ENCODE measurements at regions not wholly inside any gene's neighbourhood (a gene's known extent, or its start where the extent isn't known, plus 50 kb on each side); places are given as distances from the start of the nearest gene placed in this dataset.

DNA sequence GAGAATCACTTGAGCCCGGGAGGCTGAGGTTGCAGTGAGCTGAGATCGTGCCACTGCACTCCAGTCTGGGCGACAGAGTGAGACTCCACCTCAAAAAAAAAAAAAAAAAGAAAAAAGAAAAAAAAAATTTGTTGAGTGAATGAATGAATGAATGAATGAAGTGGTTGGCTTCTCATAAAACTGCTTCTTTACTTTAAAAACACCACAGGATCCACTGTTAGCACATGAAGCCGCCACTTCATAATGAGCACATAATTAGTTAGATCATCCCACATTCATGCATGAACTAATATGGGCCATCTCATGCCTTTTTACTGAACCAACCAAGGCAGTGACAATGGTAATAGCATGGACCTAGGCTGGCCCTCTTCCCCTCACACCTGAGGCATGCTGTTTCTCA, 135.0 kb upstream of the XYLT1 start:
- no peak for DNase-seq (ENCODE audit: low read depth in 1 of 2, low spot score in 1 of 2)
- in situ Hi-C loops (cut with HindIII; ENCODE audit: low pct_unique_long_range_greater_than_20kb, low sequenced_read_pairs): no loop called here
- no peak for TF ChIP-seq JUND (IDR thresholded peaks at IDR 0.05; ENCODE audit: low read depth)

DNA sequence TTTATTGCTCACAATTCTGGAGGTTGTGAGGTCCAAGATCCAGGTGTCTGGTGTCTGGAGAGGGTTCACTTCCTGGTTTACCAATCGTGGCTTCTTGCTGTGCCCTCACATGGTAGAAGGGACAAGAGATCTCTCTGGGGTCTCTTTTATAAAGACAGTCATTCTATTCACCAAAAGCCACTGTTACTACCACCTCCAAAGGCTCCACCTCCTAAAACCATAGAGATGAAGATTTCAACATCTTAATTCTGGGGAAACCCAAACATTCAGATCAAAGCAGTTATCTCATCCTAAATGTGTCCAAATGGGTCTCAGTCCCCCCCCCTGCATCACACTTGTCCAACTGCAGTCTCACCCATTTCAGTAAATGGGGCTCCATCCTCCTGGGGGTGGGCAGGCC, 132.9 kb upstream of the XYLT1 start:
- no peak for TF ChIP-seq JUND (IDR thresholded peaks at IDR 0.05; ENCODE audit: low read depth)
- in situ Hi-C loops (cut with HindIII; ENCODE audit: low pct_unique_long_range_greater_than_20kb, low sequenced_read_pairs): no loop called here
- DNase-seq (ENCODE audit: low read depth in 1 of 2, low spot score in 1 of 2): no peak

DNA sequence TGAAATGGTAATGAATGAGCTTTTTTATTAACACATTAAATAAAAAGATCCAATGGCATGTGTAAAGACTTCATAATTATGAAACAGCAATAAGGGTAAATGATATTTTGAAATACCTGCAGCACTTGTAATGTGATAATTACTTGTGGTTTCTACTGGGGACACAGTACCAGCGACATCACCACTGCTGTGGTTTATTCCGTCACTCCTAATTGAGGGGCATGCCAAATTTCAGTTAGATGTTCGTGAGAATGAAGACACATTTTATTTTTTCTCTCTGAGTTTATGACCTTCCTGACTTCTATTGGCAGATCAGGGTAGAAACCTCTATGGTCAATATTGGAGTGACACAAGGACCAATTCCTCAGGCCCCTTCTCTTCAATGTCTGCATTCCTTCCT, 131.9 kb upstream of the XYLT1 start:
- DNase-seq (ENCODE audit: low read depth in 1 of 2, low spot score in 1 of 2): no peak
- no peak for TF ChIP-seq JUND (IDR thresholded peaks at IDR 0.05; ENCODE audit: low read depth)
- in situ Hi-C loops (cut with HindIII; ENCODE audit: low pct_unique_long_range_greater_than_20kb, low sequenced_read_pairs): no loop called here

DNA sequence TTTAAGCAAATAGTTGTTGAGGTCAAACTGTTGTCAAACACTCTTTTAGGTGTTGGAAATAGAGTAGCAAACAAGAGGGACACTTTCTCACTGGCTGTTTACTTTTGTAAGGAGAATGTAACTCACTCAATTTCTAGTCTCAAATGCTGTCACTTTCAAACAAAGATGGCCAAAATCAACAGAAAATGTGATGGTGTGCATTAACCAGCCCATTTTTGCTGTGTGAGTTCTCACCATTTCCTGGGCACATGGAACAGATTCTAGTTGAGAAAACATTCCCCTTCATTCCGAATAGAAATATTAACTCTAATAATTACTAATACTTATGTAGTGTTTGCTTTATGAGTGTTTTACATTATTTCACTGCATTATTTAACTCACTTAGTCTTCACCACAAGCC, 128.2 kb upstream of the XYLT1 start:
- in situ Hi-C loops (cut with HindIII; ENCODE audit: low pct_unique_long_range_greater_than_20kb, low sequenced_read_pairs): no loop called here
- DNase-seq (ENCODE audit: low read depth in 1 of 2, low spot score in 1 of 2): no peak
- TF ChIP-seq JUND (IDR thresholded peaks at IDR 0.05; ENCODE audit: low read depth): no peak

DNA sequence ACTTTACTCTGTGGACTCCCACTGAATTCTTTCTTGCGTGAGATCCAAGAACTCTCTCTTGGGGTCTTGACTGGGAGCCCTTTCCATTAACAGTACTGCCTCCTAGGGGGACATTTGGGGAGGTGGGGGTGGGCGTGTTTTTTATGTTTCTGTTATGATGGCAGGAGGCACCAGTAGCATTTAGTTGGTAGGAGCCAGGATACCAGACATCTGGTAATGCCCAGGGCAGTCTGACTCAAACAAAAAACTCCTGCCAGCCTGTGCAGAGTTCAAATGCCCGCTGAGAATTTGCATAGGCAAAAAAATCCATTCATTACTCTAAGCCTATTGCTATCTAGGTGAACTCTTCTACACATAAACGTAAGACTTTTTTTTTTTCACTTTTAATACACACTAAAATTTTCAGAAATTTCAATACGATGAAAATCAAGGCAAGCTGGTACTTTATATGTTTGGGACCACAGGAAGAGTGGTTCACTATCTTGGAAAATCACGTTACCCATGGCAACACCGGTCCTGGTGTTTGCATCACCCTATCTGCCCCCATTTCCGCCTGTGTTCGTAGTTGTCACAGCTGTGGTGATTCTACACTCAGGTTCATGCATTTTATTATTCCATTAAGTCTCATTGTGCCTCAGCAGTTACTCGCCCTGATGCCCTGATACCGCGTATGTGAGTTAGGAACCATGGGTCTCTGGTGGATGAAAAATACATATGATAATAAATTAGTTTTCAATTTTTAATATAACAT, 121.1 kb upstream of the XYLT1 start:
- no peak for DNase-seq (ENCODE audit: low read depth in 1 of 2, low spot score in 1 of 2)
- TF ChIP-seq JUND (IDR thresholded peaks at IDR 0.05; ENCODE audit: low read depth): no peak
- in situ Hi-C loops (cut with HindIII; ENCODE audit: low pct_unique_long_range_greater_than_20kb, low sequenced_read_pairs): no loop called here

DNA sequence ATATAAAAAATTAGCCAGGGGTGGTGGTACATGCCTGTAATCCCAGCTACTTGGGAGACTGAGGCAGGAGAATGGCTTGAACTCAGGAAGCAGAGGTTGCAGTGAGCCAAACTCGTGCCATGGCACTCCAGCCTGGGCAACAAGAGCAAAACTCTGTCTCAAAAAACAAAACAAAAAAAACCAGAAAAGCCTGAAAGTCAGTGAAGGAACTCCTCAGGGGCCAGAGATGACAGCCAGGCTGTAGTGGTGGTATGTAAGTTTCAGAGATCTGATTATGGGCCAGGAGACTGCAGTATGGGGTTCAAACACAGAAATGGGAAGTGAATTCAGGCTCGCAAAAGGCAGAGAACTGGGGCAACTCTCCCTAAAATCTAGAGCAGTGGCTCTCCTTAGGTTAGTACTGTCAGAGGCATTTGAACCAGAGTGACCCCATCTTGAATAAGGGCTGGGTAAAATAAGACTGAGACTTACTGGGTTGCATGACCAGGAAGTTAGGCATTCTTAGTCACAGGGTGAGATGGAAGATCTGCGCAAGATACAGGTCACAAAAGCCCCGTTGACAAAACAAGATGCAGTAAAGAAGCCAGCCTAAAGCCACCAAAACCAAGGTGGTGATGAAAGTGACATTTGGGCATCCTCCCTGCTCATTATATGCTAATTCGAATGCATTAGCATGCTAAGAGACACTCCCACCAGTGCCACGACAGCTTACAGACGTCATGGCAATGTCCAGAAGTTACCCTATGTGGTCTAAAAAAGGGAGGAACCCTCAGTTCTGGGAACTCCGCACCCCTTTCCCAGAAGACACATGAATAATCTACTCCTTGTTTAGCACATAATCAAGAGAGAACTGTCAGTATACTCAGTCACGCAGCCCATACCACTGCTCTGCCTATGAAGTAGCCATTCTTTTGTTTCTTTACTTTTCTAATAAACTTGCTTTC, 120.2 kb upstream of the XYLT1 start:
- no peak for DNase-seq (ENCODE audit: low read depth in 1 of 2, low spot score in 1 of 2)
- no peak for TF ChIP-seq JUND (IDR thresholded peaks at IDR 0.05; ENCODE audit: low read depth)
- in situ Hi-C loops (cut with HindIII; ENCODE audit: low pct_unique_long_range_greater_than_20kb, low sequenced_read_pairs): no loop called here

DNA sequence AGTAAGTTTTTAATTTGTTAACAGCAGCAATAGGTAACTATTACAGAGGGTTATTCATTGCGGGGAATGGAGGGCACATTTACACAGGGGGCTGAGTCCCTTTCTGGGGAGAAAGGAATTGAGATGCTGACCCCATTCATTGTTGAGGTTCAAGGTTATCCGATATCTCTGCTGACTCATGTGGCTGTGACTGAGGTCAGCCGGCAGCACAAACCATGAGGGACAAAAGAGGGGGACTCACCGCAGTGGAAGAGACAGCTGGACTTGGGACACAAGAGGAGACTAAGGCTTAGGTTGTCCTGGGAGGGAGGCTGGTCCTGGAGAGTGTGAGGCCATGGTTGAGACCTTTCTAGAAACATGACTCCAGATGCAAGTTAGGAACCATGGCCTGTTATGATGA, 119.1 kb upstream of the XYLT1 start:
- in situ Hi-C loops (cut with HindIII; ENCODE audit: low pct_unique_long_range_greater_than_20kb, low sequenced_read_pairs): no loop called here
- no peak for TF ChIP-seq JUND (IDR thresholded peaks at IDR 0.05; ENCODE audit: low read depth)

DNA sequence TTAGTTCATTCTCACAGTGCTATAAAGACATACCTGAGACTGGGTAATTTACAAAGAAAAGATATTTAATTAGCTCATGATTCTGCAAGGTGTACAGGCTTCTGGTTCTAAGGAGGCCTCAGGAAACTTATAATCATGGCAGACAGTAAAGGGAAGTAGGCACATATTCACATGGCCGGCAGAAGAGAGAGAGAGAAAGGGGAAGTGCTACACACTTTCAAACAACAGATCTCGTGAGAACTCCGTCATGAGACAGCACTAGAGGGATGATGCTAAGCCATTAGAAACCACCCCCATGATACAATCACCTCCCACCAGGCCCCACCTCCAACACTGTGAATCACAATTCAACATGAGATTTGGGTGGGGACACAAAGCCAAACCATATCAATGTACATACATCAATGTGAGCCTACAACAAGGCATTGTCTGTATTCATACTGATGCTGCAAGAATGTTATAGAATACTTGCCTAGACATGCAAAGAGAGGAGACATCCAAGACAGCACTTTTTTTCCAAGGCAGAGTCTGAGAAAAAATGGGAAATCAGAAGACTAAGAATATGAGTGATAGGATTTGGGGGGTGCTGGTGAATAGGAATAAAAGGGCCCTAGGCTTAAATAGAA, 114.8 kb upstream of the XYLT1 start:
- in situ Hi-C loops (cut with HindIII; ENCODE audit: low pct_unique_long_range_greater_than_20kb, low sequenced_read_pairs): no loop called here
- no peak for TF ChIP-seq JUND (IDR thresholded peaks at IDR 0.05; ENCODE audit: low read depth)
- DNase-seq (ENCODE audit: low read depth in 1 of 2, low spot score in 1 of 2): no peak

More for the DNA sequence above, 119.1 kb upstream of the XYLT1 start:
- DNase-seq (ENCODE audit: low read depth in 1 of 2, low spot score in 1 of 2): no peak

DNA sequence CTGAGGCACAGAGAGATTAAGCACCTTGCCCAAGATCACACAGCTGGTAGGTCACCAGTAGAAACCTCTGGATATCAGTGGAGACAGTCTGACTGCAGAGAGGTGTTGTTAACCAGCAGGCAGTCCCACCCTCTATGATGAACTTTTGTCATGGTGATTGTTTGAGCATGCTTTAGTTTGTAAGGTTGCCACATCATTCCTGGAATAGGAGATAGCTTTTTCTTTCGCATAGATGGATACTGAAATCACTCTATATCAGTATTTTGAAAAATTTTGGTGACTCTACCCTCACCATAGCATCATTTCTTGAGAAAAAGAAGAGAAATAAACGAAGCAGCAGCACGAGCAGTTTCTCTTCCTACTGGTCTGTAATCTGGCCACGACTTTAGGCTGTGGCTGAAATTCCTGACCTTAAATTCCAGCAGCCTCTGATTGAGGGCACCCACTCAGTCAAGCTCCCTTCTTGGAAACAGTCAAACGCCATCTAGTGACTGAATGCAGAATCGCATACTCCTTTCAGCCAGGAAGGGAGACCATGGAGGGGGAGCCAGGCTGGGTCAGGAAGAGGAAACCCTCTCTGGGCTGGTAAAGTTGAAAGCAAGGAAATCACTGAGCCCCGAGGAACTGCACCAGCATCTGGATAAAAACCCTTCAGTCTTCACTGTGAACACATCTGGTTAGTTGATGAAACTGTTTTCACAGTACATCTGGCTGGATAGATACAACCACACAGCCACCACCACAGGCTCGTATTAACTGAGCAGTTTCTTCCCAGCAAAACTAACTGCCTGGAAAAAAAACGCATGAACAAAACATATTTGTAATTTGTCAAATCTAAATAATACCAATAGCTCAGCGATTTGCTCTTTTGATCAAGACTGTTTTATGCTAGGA, 108.5 kb upstream of the XYLT1 start:
- in situ Hi-C loops (cut with HindIII; ENCODE audit: low pct_unique_long_range_greater_than_20kb, low sequenced_read_pairs): no loop called here
- DNase-seq (ENCODE audit: low read depth in 1 of 2, low spot score in 1 of 2): peak; percentile 51 to 84
- no peak for TF ChIP-seq JUND (IDR thresholded peaks at IDR 0.05; ENCODE audit: low read depth)

DNA sequence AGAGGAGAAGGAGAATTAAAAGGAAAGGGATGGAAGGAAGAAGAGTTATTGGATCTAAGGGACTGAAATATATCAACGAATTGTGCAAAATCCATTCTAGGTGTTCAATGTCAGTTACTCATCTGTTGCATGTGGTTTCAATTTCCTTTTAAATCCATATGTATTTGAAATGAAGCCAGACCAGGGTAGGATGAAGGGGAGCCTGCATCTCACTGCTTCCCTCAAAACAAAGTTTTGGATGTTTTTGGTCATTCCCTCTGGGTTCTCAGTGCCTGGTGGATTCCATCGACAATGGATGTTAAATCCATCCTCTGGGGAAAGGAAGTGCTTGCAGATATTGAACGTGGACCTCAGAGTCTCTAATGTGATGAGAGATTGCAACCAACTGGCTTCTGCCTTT, 103.5 kb upstream of the XYLT1 start:
- in situ Hi-C loops (cut with HindIII; ENCODE audit: low pct_unique_long_range_greater_than_20kb, low sequenced_read_pairs): no loop called here
- no peak for TF ChIP-seq JUND (IDR thresholded peaks at IDR 0.05; ENCODE audit: low read depth)
- no peak for DNase-seq (ENCODE audit: low read depth in 1 of 2, low spot score in 1 of 2)

DNA sequence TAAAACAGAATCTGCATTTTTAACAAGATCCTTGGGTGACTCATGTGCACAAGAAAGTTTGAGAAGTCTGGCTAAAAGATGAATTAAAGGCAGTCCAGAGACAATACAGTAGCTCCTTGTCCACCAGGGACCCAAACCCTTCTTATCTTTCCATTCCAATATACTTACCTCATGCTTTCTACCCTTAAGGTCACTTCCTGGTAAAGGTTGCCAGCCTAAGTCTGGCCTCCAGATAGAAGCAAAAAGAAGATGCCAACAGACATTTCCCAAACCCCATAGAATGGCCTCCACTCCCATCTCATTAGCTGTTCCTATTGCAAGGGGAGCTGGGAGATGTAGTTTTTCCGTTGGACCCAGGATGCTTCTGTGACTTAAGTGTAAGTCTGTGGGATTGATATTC, 101.4 kb upstream of the XYLT1 start:
- in situ Hi-C loops (cut with HindIII; ENCODE audit: low pct_unique_long_range_greater_than_20kb, low sequenced_read_pairs): no loop called here
- no peak for DNase-seq (ENCODE audit: low read depth in 1 of 2, low spot score in 1 of 2)
- no peak for TF ChIP-seq JUND (IDR thresholded peaks at IDR 0.05; ENCODE audit: low read depth)

DNA sequence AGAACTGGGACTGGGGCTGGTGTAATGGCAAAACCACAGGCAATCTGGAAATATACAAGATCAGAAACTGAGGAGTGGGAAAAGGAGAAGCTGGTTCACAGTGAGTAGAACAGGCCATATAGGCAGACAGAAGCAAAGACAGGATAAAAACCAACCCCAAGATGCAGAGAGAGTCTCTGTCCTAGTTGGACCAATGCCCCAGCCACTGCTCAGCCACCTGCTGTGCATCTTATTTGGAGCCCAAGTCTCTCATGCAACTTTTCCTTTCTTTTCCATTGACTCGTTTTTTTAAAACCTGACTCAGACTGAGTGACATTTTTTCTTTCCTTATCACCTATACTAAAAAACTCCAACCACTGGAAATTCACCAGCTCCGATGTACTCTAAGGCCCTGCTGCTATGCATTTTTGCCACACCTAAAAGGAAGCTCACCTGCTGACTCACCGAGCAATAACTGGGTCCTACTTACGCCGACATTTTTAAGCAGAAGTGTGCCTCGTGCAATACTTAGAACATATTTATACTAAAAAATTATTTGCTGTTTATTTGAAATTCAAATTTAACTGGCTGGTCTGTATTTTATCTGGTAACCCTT, 100.8 kb upstream of the XYLT1 start:
- DNase-seq (ENCODE audit: low read depth in 1 of 2, low spot score in 1 of 2): no peak
- in situ Hi-C loops (cut with HindIII; ENCODE audit: low pct_unique_long_range_greater_than_20kb, low sequenced_read_pairs): no loop called here
- TF ChIP-seq JUND (IDR thresholded peaks at IDR 0.05; ENCODE audit: low read depth): no peak
